ENCODE measurements at regions not wholly inside any gene's neighbourhood (a gene's known extent, or its start where the extent isn't known, plus 50 kb on each side); places are given as distances from the start of the nearest gene placed in this dataset.

- no peak for TF ChIP-seq CTCF (IDR thresholded peaks at IDR 0.05)
- no peak for TF ChIP-seq POLR2AphosphoS5 (IDR thresholded peaks at IDR 0.05)
- no peak for TF ChIP-seq POLR2A (IDR thresholded peaks at IDR 0.05; ENCODE audit: low read depth)
Measured at GRCh38 chr3:41138146-41138545, 61.2 kb upstream of the CTNNB1 start.
